Activated naive CD4-positive, alpha-beta T cell treated with anti-CD3 and anti-CD28 coated beads for 36 hours (primary cell): ENCODE measurements at regions not wholly inside any gene's neighbourhood (a gene's known extent, or its start where the extent isn't known, plus 50 kb on each side); places are given as distances from the start of the nearest gene placed in this dataset.

ENCODE experiments used
- CTCF ChIA-PET: fragments of 350-600 bp; sonication (Branson Sonifier 250); formaldehyde crosslinking; loops from one replicate; lab custom pipeline; 2021; ENCODE audit warnings: antibody characterized with exemption; lab: Charles Lee
- DNase-seq: peaks from one replicate; pipeline ENCODE4 v3.0.0-alpha.2; 2020
- H3K27ac Mint-ChIP-seq: one replicate; pipeline ENCODE4 v1.8.0; 2021; ENCODE audit warnings: mild to moderate bottlenecking, mixed read lengths
- H3K27me3 Mint-ChIP-seq: one replicate; pipeline ENCODE4 v1.8.0; 2021; ENCODE audit warnings: low read depth, mixed read lengths
- H3K36me3 Mint-ChIP-seq: one replicate; pipeline ENCODE4 v1.8.0; 2021; ENCODE audit warnings: low read depth, mixed read lengths
- H3K4me1 Mint-ChIP-seq: one replicate; pipeline ENCODE4 v1.8.0; 2021; ENCODE audit warnings: low read depth, mixed read lengths
- H3K4me3 Mint-ChIP-seq: one replicate; pipeline ENCODE4 v1.8.0; 2021; ENCODE audit warnings: mild to moderate bottlenecking, moderate library complexity, mixed read lengths
- H3K9me3 Mint-ChIP-seq: one replicate; pipeline ENCODE4 v1.8.0; 2021; ENCODE audit warnings: mixed read lengths
- intact Hi-C: fragments of 100-400 bp; cut with micrococcal nuclease; formaldehyde crosslinking; loops from one replicate; pipeline ENCODE4 v1.15.1; 2023

GRCh38 chr15:87732976-87733375 is 523.6 kb downstream of the NTRK3 start:
- CTCF ChIA-PET, result no interaction called here
- no peaks in the 10 kb centered on the region for H3K9me3 Mint-ChIP-seq
- H3K4me3 Mint-ChIP-seq, result no peak overlapping the region
- no peaks in the 10 kb centered on the region for H3K36me3 Mint-ChIP-seq
- H3K4me1 Mint-ChIP-seq, result peaks cover 14% of the 10 kb centered on the region
- H3K27ac Mint-ChIP-seq, result no peak overlapping the region
- intact Hi-C loops, result no loop called here
- DNase-seq, result no peak
- H3K27me3 Mint-ChIP-seq, result peaks cover 2% of the 10 kb centered on the region

- Mint-ChIP-seq H3K9me3 (no peaks in the 10 kb centered on the region), H3K4me1 (peaks cover 8% of the 10 kb centered on the region), H3K36me3 (no peaks in the 10 kb centered on the region), H3K27me3 (peaks cover 2% of the 10 kb centered on the region), H3K27ac (no peak overlapping the region), H3K4me3 (no peak overlapping the region)
- intact Hi-C loops, result no loop called here
- no peak for DNase-seq
- CTCF ChIA-PET, result no interaction called here
These were observed 524.9 kb downstream of the NTRK3 start for GRCh38 chr15:87731630-87732029.

GRCh38 chr15:87730706-87731105 is 525.8 kb downstream of the NTRK3 start:
- Mint-ChIP-seq H3K36me3 (no peaks in the 10 kb centered on the region), H3K27me3 (peaks cover 2% of the 10 kb centered on the region), H3K4me1 (no peaks in the 10 kb centered on the region), H3K9me3 (no peaks in the 10 kb centered on the region), H3K27ac (no peak overlapping the region), H3K4me3 (no peak overlapping the region)
- DNase-seq, result no peak
- CTCF ChIA-PET, result no interaction called here
- intact Hi-C loops, result no loop called here

- intact Hi-C loops, result no loop called here
- DNase-seq, result no peak
- H3K4me1 Mint-ChIP-seq, result no peaks in the 10 kb centered on the region
These were observed 527.5 kb downstream of the NTRK3 start for GRCh38 chr15:87728998-87729397.

GRCh38 chr15:87727073-87727472 is 529.5 kb downstream of the NTRK3 start:
- Mint-ChIP-seq H3K27me3 (no peaks in the 10 kb centered on the region), H3K9me3 (no peaks in the 10 kb centered on the region), H3K4me1 (no peaks in the 10 kb centered on the region), H3K27ac (no peak overlapping the region), H3K4me3 (no peak overlapping the region), H3K36me3 (no peaks in the 10 kb centered on the region)
- DNase-seq, result no peak
- intact Hi-C loops, result no loop called here
- CTCF ChIA-PET, result no interaction called here

More at GRCh38 chr15:87728998-87729397, 527.5 kb downstream of the NTRK3 start:
- Mint-ChIP-seq H3K27ac (no peak overlapping the region), H3K4me3 (no peak overlapping the region), H3K9me3 (no peaks in the 10 kb centered on the region), H3K36me3 (no peaks in the 10 kb centered on the region), H3K27me3 (peaks cover 2% of the 10 kb centered on the region)
- CTCF ChIA-PET, result no interaction called here

- CTCF ChIA-PET, result interaction anchor here (0.6 kb wide), 1 partner anchor 30 kb away, joined by 3 read pairs; no protein-coding TSS in a partner anchor
- Mint-ChIP-seq H3K9me3 (no peaks in the 10 kb centered on the region), H3K36me3 (no peaks in the 10 kb centered on the region), H3K4me1 (no peaks in the 10 kb centered on the region), H3K27ac (no peak overlapping the region), H3K4me3 (no peak overlapping the region), H3K27me3 (no peaks in the 10 kb centered on the region)
- DNase-seq, result no peak
- intact Hi-C loops, result no loop called here
These were observed 532.2 kb downstream of the NTRK3 start for GRCh38 chr15:87724330-87724729.

- intact Hi-C loops, result no loop called here
- no peaks in the 10 kb centered on the region for H3K36me3 Mint-ChIP-seq
- H3K4me1 Mint-ChIP-seq, result no peaks in the 10 kb centered on the region
- no peak for DNase-seq
- no peaks in the 10 kb centered on the region for H3K9me3 Mint-ChIP-seq
- CTCF ChIA-PET, result no interaction called here
- no peak overlapping the region for H3K4me3 Mint-ChIP-seq
- H3K27me3 Mint-ChIP-seq, result no peaks in the 10 kb centered on the region
- no peak overlapping the region for H3K27ac Mint-ChIP-seq
These were observed 533.4 kb downstream of the NTRK3 start for GRCh38 chr15:87722941-87723691.

GRCh38 chr15:87720235-87720634 is 536.3 kb downstream of the NTRK3 start:
- no peak overlapping the region for H3K27ac Mint-ChIP-seq
- CTCF ChIA-PET, result interaction anchor here (0.7 kb wide), 1 partner anchor 89 kb away, joined by 5 read pairs; no protein-coding TSS in a partner anchor
- intact Hi-C loops, result no loop called here
- H3K9me3 Mint-ChIP-seq, result no peaks in the 10 kb centered on the region
- no peak overlapping the region for H3K4me3 Mint-ChIP-seq
- H3K27me3 Mint-ChIP-seq, result no peaks in the 10 kb centered on the region
- no peaks in the 10 kb centered on the region for H3K4me1 Mint-ChIP-seq
- no peak for DNase-seq
- H3K36me3 Mint-ChIP-seq, result no peaks in the 10 kb centered on the region

GRCh38 chr15:87716422-87716821 is 540.1 kb downstream of the NTRK3 start:
- Mint-ChIP-seq H3K27ac (no peak overlapping the region), H3K4me3 (no peak overlapping the region), H3K27me3 (no peaks in the 10 kb centered on the region), H3K9me3 (no peaks in the 10 kb centered on the region), H3K4me1 (no peaks in the 10 kb centered on the region), H3K36me3 (no peaks in the 10 kb centered on the region)
- DNase-seq, result no peak
- intact Hi-C loops, result no loop called here
- CTCF ChIA-PET, result interaction anchor here (1.0 kb wide), 1 partner anchor 12 kb away, joined by 3 read pairs; no protein-coding TSS in a partner anchor

GRCh38 chr15:87715252-87715651 is 541.3 kb downstream of the NTRK3 start:
- no peaks in the 10 kb centered on the region for H3K9me3 Mint-ChIP-seq
- no peaks in the 10 kb centered on the region for H3K36me3 Mint-ChIP-seq
- intact Hi-C loops, result no loop called here
- no peak overlapping the region for H3K4me3 Mint-ChIP-seq
- no peaks in the 10 kb centered on the region for H3K4me1 Mint-ChIP-seq
- no peak overlapping the region for H3K27ac Mint-ChIP-seq
- no peak for DNase-seq
- CTCF ChIA-PET, result no interaction called here
- no peaks in the 10 kb centered on the region for H3K27me3 Mint-ChIP-seq

- no peak for DNase-seq
- Mint-ChIP-seq H3K27me3 (no peaks in the 10 kb centered on the region), H3K4me1 (no peaks in the 10 kb centered on the region), H3K27ac (no peak overlapping the region), H3K36me3 (no peaks in the 10 kb centered on the region), H3K9me3 (no peaks in the 10 kb centered on the region), H3K4me3 (no peak overlapping the region)
- CTCF ChIA-PET, result no interaction called here
- intact Hi-C loops, result no loop called here
These were observed 543.1 kb downstream of the NTRK3 start for GRCh38 chr15:87713475-87713879.

- intact Hi-C loops, result no loop called here
- H3K27me3 Mint-ChIP-seq, result no peaks in the 10 kb centered on the region
These were observed 544.3 kb downstream of the NTRK3 start for GRCh38 chr15:87712211-87712610.

GRCh38 chr15:87711026-87711425 is 545.5 kb downstream of the NTRK3 start:
- H3K4me1 Mint-ChIP-seq, result no peaks in the 10 kb centered on the region
- H3K9me3 Mint-ChIP-seq, result no peaks in the 10 kb centered on the region
- intact Hi-C loops, result no loop called here
- H3K27me3 Mint-ChIP-seq, result no peaks in the 10 kb centered on the region
- DNase-seq, result no peak
- no peaks in the 10 kb centered on the region for H3K36me3 Mint-ChIP-seq
- H3K27ac Mint-ChIP-seq, result no peak overlapping the region
- CTCF ChIA-PET, result no interaction called here
- no peak overlapping the region for H3K4me3 Mint-ChIP-seq

More at GRCh38 chr15:87712211-87712610, 544.3 kb downstream of the NTRK3 start:
- no peak overlapping the region for H3K27ac Mint-ChIP-seq
- CTCF ChIA-PET, result no interaction called here
- no peaks in the 10 kb centered on the region for H3K9me3 Mint-ChIP-seq
- no peak overlapping the region for H3K4me3 Mint-ChIP-seq
- no peaks in the 10 kb centered on the region for H3K36me3 Mint-ChIP-seq
- no peak for DNase-seq
- H3K4me1 Mint-ChIP-seq, result no peaks in the 10 kb centered on the region
